T-helper 17 cell (primary cell): ENCODE measurements at regions not wholly inside any gene's neighbourhood (a gene's known extent, or its start where the extent isn't known, plus 50 kb on each side); places are given as distances from the start of the nearest gene placed in this dataset.

Experiments
- ATAC-seq: fragments of 150-1000 bp; cut with Tn5 transposase; 2 replicates; pipeline ENCODE4 v1.10.0; 2021; ENCODE audit warnings: mild to moderate bottlenecking, moderate library complexity
- DNase-seq, 3 donors: peaks; one replicate each; pipeline versions ENCODE4 v3.0.0 to v3.0.0-alpha.2; 2020 to 2021
- H3K9me3 ChIP-seq: one replicate; pipeline ENCODE4 v1.7.0; 2013; ENCODE audit warnings: low read length, mild to moderate bottlenecking; ENCODE audit not compliant: control insufficient read depth, poor library complexity, severe bottlenecking
- H3K27ac Mint-ChIP-seq: one replicate; pipeline ENCODE4 v1.8.0; 2022; ENCODE audit warnings: mild to moderate bottlenecking, moderate library complexity, mixed read lengths
- H3K27me3 Mint-ChIP-seq: one replicate; pipeline ENCODE4 v1.8.0; 2022; ENCODE audit warnings: mixed read lengths
- H3K36me3 Mint-ChIP-seq: one replicate; pipeline ENCODE4 v1.8.0; 2022; ENCODE audit warnings: low read depth, mixed read lengths
- H3K4me1 Mint-ChIP-seq: one replicate; pipeline ENCODE4 v1.8.0; 2022; ENCODE audit warnings: mild to moderate bottlenecking, mixed read lengths
- H3K4me3 Mint-ChIP-seq: one replicate; pipeline ENCODE4 v1.8.0; 2022; ENCODE audit warnings: mild to moderate bottlenecking, moderate library complexity, mixed read lengths

DNA sequence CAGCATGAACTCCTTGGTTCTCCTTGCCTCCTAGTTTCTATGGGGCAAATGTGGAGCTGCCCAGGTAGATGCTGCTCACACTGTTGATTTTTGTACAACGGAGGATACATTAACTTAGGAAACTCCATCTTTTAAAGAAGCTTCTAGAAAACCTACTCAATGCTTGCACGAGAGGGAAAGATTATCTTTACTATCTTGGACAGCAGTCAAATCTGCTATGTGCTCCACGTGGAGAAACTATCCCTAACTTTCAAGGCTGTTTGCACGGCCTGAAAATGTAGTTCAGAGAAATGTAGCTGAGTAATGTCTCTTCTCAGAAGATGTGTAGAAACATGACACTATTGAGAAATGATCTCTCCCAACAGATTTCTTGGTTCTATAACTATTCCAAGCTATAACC lies 1530.9 kb upstream of the PABPC4L start:
- Mint-ChIP-seq H3K27me3 (no peaks in the 10 kb centered on the region), H3K4me1 (no peaks in the 10 kb centered on the region), H3K27ac (no peak overlapping the region), H3K4me3 (no peak overlapping the region), H3K36me3 (no peaks in the 10 kb centered on the region)
- DNase-seq (no peak), ATAC-seq (no peak)
- H3K9me3 ChIP-seq, result no peaks in the 10 kb centered on the region

DNA sequence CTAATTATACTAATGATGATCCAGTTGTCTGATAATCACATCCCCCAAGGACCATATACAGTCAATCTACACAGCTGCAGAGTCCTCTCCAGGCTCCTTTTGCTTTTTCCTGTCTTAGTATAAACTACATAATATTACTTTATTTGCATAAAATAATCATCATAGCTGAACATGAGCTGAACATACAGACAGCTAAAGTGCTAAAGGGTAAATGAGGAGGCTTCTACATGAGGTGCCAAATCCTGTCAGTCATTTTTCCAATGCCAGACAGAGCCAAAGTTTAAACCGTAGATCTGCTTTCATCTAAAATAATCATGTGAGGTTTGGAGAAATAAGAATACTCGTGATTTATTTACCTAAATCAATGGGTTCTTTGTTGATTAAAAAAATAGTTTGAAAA lies 1530.1 kb upstream of the PABPC4L start:
- DNase-seq, result no peak

DNA sequence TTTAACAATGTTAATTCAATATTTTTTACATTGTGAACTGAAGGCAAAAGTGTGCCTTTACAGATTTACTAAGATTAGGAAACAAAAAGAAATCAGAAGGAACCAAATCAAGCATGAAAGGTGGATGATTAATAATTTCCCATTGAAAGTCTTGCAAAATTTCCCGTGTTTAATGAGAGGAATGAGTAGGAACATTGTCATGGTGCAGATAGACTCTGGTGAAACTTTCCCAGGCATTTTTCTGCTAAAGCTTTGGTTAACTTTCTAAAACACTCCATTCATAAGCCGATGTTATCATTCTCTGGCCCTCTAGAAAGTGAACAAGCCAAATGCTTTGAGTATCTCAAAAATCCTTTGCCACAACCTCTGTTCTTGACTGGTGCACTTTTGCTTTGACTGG lies 1522.8 kb upstream of the PABPC4L start:
- no peak overlapping the region for H3K27ac Mint-ChIP-seq
- no peaks in the 10 kb centered on the region for H3K27me3 Mint-ChIP-seq
- H3K36me3 Mint-ChIP-seq, result no peaks in the 10 kb centered on the region
- no peaks in the 10 kb centered on the region for H3K4me1 Mint-ChIP-seq
- no peak overlapping the region for H3K4me3 Mint-ChIP-seq
- no peaks in the 10 kb centered on the region for H3K9me3 ChIP-seq
- DNase-seq (no peak), ATAC-seq (no peak)

More for the DNA sequence above, 1530.1 kb upstream of the PABPC4L start:
- no peak for ATAC-seq
- H3K4me3 Mint-ChIP-seq, result no peak overlapping the region
- H3K9me3 ChIP-seq, result no peaks in the 10 kb centered on the region
- H3K27me3 Mint-ChIP-seq, result no peaks in the 10 kb centered on the region
- no peaks in the 10 kb centered on the region for H3K4me1 Mint-ChIP-seq
- H3K36me3 Mint-ChIP-seq, result no peaks in the 10 kb centered on the region
- H3K27ac Mint-ChIP-seq, result no peak overlapping the region

DNA sequence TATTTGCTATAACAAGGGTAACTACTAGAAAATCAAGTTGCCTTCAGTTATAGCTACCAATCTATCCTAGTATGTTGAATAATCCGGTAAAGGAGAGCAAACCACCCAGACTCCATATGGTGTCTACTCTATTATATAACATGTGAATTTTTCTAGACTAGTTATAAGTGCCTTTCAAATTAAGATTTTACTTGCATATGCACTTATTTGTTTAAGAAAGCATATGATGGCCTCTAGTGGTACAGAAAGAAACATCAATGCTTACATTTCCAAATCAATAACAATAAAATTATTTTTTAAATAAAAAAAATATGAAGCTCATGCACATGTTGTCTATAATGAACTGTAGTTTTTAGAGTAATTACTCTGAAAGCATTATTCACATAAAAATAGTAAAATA lies 1516.4 kb upstream of the PABPC4L start:
- Mint-ChIP-seq H3K27me3 (no peaks in the 10 kb centered on the region), H3K27ac (no peak overlapping the region), H3K4me3 (no peak overlapping the region), H3K4me1 (no peaks in the 10 kb centered on the region), H3K36me3 (no peaks in the 10 kb centered on the region)
- H3K9me3 ChIP-seq, result no peaks in the 10 kb centered on the region
- no peak for ATAC-seq
- no peak for DNase-seq

DNA sequence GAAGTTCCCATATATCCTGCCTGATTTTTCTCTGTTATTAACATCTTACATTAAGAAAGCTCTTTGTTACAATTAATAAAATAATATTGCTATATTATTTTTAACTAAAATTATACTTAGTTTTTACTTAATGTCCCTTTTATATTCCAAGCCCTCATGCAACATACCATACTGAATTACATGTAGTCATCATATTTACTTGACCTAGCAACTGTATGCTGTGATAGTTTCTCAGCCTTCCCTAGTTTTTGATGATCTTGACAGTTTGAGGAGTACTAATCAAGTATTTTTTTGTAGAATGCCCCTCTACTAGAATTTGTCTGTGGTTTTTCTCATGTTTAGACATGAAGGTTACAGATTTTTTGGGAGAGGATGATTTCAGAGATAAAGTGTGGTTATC lies 1503.8 kb upstream of the PABPC4L start:
- no peaks in the 10 kb centered on the region for H3K4me1 Mint-ChIP-seq
- H3K36me3 Mint-ChIP-seq, result no peaks in the 10 kb centered on the region
- no peak for DNase-seq
- H3K27ac Mint-ChIP-seq, result no peak overlapping the region
- H3K9me3 ChIP-seq, result no peaks in the 10 kb centered on the region
- no peak overlapping the region for H3K4me3 Mint-ChIP-seq
- ATAC-seq, result no peak
- no peaks in the 10 kb centered on the region for H3K27me3 Mint-ChIP-seq

DNA sequence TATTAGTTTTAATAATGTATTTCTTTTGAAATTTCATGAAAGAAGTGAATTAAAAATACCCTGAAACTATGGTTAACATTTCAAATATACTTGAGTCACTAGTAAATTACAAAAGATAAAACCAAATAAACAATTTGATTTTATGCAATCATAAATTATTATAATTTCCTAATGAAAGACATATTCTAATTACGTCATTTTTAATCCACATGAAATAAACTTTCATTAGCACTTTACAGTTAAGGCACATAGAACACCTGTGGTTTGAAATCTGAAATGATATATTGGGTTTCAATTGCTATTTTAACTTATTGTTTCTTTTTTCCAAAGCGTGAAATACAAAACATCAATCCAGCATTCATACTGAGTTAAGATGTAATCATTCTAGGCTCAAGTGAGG lies 1492.5 kb upstream of the PABPC4L start:
- Mint-ChIP-seq H3K36me3 (no peaks in the 10 kb centered on the region), H3K4me3 (no peak overlapping the region), H3K4me1 (no peaks in the 10 kb centered on the region), H3K27ac (no peak overlapping the region), H3K27me3 (no peaks in the 10 kb centered on the region)
- ATAC-seq, result no peak
- no peak for DNase-seq
- peaks cover 3% of the 10 kb centered on the region for H3K9me3 ChIP-seq

DNA sequence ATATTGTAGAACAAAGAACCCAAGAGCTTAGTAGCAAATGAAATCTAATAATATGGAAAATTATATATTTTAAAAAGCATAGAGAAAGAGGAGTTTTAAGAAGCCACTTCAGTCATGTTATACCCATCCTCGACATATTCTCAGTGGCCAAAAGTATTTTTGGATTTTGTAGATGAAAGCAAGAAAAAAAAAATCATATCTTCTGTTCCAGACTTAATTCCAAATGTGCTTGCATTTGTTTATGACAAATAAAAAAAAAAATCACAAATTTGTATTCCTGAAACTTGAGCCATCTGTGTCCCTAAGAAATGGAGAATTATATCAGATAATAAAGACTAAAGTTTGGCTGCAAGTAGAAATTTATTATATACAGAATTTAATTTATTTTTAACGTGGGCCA lies 1482.4 kb upstream of the PABPC4L start:
- Mint-ChIP-seq H3K4me1 (no peaks in the 10 kb centered on the region), H3K4me3 (no peak overlapping the region), H3K36me3 (no peaks in the 10 kb centered on the region), H3K27me3 (no peaks in the 10 kb centered on the region), H3K27ac (no peak overlapping the region)
- no peak for DNase-seq
- H3K9me3 ChIP-seq, result no peaks in the 10 kb centered on the region
- no peak for ATAC-seq

DNA sequence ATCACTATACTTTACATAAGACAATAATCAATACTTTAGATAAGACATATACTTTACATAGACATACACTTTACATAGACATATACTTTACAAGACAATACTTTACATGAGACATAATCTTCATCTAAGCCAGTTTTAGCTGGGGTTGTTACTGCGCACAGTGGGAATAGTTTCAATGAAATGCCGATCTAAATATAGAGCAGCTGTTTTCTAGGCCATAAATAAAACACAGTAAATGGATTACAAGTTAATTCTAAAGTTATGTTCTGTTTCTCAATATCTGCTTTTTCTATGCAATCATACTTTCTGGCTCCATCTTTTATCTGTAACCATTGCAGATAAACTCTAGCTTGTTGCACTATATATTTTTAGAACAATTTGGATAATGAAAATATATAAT lies 1470.6 kb upstream of the PABPC4L start:
- DNase-seq (no peak), ATAC-seq (no peak)
- Mint-ChIP-seq H3K27me3 (no peaks in the 10 kb centered on the region), H3K36me3 (no peaks in the 10 kb centered on the region), H3K27ac (no peak overlapping the region), H3K4me3 (no peak overlapping the region), H3K4me1 (no peaks in the 10 kb centered on the region)
- H3K9me3 ChIP-seq, result no peaks in the 10 kb centered on the region

DNA sequence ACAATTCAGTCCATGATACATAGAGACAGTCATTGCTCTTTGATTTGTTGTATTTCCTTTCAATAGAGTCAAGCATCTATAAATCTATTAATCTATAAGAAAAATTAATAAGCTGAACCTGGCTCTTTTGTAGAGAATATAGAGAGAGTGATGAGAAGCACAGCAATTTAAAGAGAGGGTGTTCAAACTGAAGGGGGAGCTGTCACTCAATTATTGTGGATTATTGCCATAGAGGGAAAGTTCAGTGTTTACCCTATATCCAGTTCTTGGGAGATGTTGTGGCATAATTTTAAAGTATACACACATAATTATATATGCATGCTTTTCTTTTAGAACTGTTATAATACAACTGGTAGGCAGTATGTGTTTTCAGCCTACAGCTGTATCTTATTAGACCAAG lies 1469.0 kb upstream of the PABPC4L start:
- ATAC-seq, result no peak
- Mint-ChIP-seq H3K27me3 (no peaks in the 10 kb centered on the region), H3K36me3 (no peaks in the 10 kb centered on the region)

More for the DNA sequence above, 1469.0 kb upstream of the PABPC4L start:
- H3K4me3 Mint-ChIP-seq, result no peak overlapping the region
- H3K27ac Mint-ChIP-seq, result no peak overlapping the region
- no peak for DNase-seq
- H3K9me3 ChIP-seq, result no peaks in the 10 kb centered on the region
- H3K4me1 Mint-ChIP-seq, result no peaks in the 10 kb centered on the region
